ENCODE measurements at regions not wholly inside any gene's neighbourhood (a gene's known extent, or its start where the extent isn't known, plus 50 kb on each side); places are given as distances from the start of the nearest gene placed in this dataset.
"Not testable (repeated sequence)": the region's sequence is repeated elsewhere in the genome, so short reads cannot be mapped to it uniquely, and the experiment has no call there.

DNA sequence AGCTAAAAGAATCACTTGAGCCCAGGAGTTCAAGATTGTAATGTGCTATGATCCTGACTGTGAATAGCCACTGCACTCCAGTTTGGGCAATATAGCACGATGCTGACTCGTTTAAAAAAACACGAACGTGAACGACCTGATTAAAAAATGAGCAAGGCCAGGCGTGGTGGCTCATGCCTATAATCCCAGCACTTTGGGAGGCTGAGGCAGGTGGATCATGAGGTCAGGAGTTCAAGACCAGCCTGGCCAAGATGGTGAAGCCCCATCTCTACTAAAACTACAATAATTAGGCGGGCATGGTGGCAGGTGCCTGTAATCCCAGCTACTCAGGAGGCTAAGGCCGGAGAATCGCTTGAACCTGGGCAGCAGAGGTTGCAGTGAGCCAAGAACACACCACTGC lies 58.6 kb upstream of the NCOA3 start:
- not testable (repeated sequence) for DNase-seq

DNA sequence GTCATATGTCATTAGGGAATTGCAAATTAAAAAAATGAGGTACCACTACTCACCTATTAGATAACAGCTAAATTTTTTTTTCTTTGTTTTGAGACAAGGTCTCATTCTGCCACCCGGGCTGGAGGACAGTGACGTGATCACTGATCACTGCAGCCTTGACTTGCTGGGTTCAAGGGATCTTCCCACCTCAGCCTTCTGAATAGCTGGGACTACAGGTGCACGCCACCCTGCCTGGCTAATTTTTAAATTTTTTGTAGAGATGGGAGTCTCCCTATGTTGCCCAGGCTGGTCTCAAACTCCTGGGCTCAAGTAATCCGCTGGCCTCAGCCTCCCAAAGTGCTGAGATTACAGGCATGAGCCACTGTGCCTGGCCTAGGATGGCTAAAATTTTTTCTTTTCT lies 57.1 kb upstream of the NCOA3 start:
- no peak for DNase-seq

DNA sequence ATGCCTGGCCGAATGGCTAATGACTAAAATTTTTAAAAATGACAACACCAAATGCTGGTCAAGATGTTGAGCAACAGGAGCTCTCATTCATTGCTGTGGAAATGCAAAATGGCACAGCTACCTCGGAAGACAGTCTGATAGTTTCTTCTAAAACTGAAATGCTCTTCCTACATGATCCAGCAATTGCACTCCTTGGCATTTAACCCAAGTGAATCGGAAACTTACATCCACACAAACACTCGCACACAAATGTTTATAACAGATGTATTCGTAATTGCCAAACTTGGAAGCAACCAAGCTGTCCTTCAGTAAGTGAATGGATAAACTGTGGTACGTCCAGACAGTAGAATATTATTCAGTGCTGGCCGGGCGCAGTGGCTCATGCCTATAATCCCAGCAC lies 56.4 kb upstream of the NCOA3 start:
- no peak for DNase-seq

DNA sequence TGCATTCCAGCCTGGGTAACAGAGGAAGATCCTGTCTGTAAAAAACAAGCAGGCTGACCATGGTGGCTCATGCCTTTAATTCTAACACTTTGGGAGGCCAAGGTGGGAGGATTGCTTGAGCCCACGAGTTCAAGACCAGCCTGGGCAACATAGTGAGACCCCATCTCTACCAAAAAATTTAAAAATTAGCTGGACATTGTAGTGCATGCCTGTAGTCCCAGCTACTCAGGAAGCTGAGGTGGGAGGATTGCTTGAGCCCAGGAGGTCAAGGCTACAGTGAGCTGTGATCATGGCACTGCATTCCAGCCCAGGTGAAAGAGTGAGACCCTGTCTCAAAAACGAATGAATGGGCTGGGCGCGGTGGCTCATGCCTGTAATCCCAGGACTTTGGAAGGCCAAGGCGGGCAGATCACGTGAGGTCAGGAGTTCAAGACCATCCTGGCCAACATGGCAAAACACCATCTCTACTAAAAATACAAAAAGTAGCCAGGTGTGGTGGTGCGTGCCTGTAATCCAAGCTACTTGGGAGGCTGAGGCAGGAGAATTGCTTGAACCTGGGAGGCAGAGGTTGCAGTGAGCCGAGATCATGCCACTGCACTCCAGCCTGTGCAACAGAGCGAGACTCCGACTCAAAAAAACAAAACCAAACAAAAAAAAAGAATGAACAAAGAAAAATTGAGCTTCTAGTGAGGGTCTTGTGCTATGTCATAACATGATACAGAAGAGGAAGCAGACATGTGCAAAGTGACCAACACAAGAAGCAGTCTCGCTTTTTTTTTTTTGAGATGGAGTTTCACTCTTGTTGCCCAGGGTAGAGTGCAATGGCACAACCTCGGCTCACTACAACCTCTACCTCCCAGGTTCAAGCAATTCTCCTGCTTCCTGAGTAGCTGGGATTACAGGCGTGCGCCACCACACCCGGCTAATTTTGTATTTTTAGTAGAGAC lies 54.1 kb upstream of the NCOA3 start:
- not testable (repeated sequence) for DNase-seq

DNA sequence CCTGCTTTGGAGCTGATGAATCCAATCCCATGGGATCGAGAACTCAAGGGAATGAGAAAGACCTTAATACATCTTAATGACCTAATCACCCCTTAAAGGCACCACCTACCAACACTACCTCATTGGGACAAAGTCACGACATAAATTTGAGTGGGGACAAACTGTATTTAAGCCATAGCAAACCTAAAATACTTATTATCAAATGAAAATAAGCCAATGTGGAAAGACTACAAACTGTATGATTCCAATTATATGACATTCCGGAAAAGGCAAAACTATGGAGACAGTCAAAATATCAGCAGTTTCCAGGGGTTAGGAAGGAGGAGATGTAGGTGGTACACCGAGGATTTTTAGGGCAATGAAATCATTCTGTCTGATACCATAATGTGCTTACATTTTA lies 53.3 kb upstream of the NCOA3 start:
- DNase-seq = no peak

DNA sequence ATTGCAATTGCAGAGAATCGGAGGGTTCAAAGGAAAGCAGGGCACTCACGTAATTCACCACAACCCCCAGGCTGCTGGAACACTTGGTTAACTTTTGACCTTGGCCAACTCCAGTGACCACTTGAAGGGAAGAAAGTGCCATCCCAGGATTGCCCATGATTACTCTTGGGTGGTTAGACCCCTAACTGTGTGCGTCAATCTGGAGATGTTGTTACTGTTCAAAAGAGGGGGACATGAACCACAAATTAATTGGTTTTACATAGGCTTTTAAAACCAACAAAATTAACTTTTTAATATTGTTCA lies 50.1 kb upstream of the NCOA3 start:
- DNase-seq = no peak
